ENCODE measurements at regions not wholly inside any gene's neighbourhood (a gene's known extent, or its start where the extent isn't known, plus 50 kb on each side); places are given as distances from the start of the nearest gene placed in this dataset.

- TF ChIP-seq FOS (IDR thresholded peaks at IDR 0.05; ENCODE audit: borderline replicate concordance, insufficient read depth, low read length) (no peak), GATA2 (IDR thresholded peaks at IDR 0.05; ENCODE audit: insufficient read depth, insufficient read length, low read depth, low read length) (no peak), POLR2A (IDR thresholded peaks at IDR 0.05; ENCODE audit: low read depth, low read length) (no peak), CTCF (IDR thresholded peaks at IDR 0.05; ENCODE audit: extremely low read depth in 1 of 2, insufficient read depth in 1 of 2, low read depth in 1 of 2, low read length in 2 of 2) (no peak), EZH2 (IDR thresholded peaks at IDR 0.05; ENCODE audit: borderline replicate concordance, low read depth, low read length, severe bottlenecking) (no peak), JUN (IDR thresholded peaks at IDR 0.05; ENCODE audit: borderline replicate concordance, insufficient read depth, insufficient read length, low read depth) (no peak), MAX (IDR thresholded peaks at IDR 0.05; ENCODE audit: insufficient read depth, insufficient read length) (no peak), MYC (IDR thresholded peaks at IDR 0.05; ENCODE audit: low read depth, low read length) (no peak)
- POLR2A ChIA-PET = no interaction called here
- Histone ChIP-seq H3K36me3 (ENCODE audit: control insufficient read depth in 2 of 2, extremely low read depth in 1 of 2, insufficient read depth in 2 of 2, low read length in 2 of 2) (no peaks in the 10 kb centered on the region), H3K4me1 (ENCODE audit: control insufficient read depth, extremely low read depth, insufficient read depth, low read length) (no peaks in the 10 kb centered on the region), H3K4me2 (ENCODE audit: insufficient read depth, low read length) (no peak overlapping the region), H2AFZ (ENCODE audit: low read depth, low read length) (no peak overlapping the region), H3K4me3 (replicated peaks in 1 of 3; ENCODE audit: insufficient read depth in 1 of 3, low read depth in 1 of 3, low read length in 3 of 3) (no peak overlapping the region), H4K20me1 (replicated peaks; ENCODE audit: control insufficient read depth, extremely low read depth, insufficient read depth, low read length) (no peaks in the 10 kb centered on the region), H3K9ac (replicated peaks; ENCODE audit: extremely low read depth, insufficient read depth, low read length) (no peak overlapping the region), H3K9me3 (replicated peaks; ENCODE audit: control insufficient read depth, insufficient read depth, low read length) (no peaks in the 10 kb centered on the region), H3K9me1 (replicated peaks; ENCODE audit: control insufficient read depth, extremely low read depth, insufficient read depth, low read length) (no peaks in the 10 kb centered on the region), H3K27me3 (ENCODE audit: control insufficient read depth in 2 of 2, insufficient read depth in 2 of 2, low read length in 2 of 2) (no peaks in the 10 kb centered on the region), H3K27ac (ENCODE audit: insufficient read depth, low read depth, low read length) (no peak overlapping the region), H3K79me2 (ENCODE audit: control insufficient read depth, insufficient read depth, low read length) (no peaks in the 10 kb centered on the region)
- intact Hi-C loops (cut with micrococcal nuclease) = loop anchor here (2.0 kb wide), 1 partner anchor 21 kb away; no protein-coding TSS in a partner anchor
- CTCF ChIA-PET = interaction anchor here (1.5 to 1.6 kb wide), 2 partner anchors 10 to 96 kb away, joined by 3 to 5 read pairs; no protein-coding TSS in a partner anchor
- no TSS peak for BruUV-seq (replicated peaks)
- DNase-seq (ENCODE audit: low read depth, low spot score) = no peak
- no peak for FAIRE-seq
- dilution Hi-C loops (cut with MboI; ENCODE audit: extremely low pct_ligation_motif_present, low sequenced_read_pairs) = no loop called here
Measured at GRCh38 chr2:234231460-234231859, 181.0 kb downstream of the SPP2 start.
